ENCODE measurements at regions not wholly inside any gene's neighbourhood (a gene's known extent, or its start where the extent isn't known, plus 50 kb on each side); places are given as distances from the start of the nearest gene placed in this dataset.

- peaks cover 41% of the 10 kb centered on the region for H3K4me1 ChIP-seq (ENCODE audit: control insufficient read depth, insufficient read depth, low read length)
- H3K9ac ChIP-seq (ENCODE audit: low read length) = no peak overlapping the region
- no peaks in the 10 kb centered on the region; the same call in 1 of the 2 replicates for H3K9me3 ChIP-seq (ENCODE audit: control insufficient read depth, insufficient read depth, low read depth, low read length)
- no peaks in the 10 kb centered on the region for H3K36me3 ChIP-seq (ENCODE audit: control insufficient read depth, insufficient read depth, low read length)
- no peaks in the 10 kb centered on the region for H3K27me3 ChIP-seq (ENCODE audit: control insufficient read depth, insufficient read depth, low read length)
- no peak overlapping the region for H3K4me3 ChIP-seq (ENCODE audit: low read depth, low read length)
- peak overlapping the region; percentile 46; the same call in 1 of the 2 replicates for H3K27ac ChIP-seq (ENCODE audit: low read depth, low read length)
Observed at GRCh38 chr2:224211791-224212190, 172.7 kb upstream of the SERPINE2 start.

- Histone ChIP-seq H3K4me3 (ENCODE audit: low read depth, low read length) (no peak overlapping the region), H3K27me3 (ENCODE audit: control insufficient read depth, insufficient read depth, low read length) (no peaks in the 10 kb centered on the region), H3K9ac (ENCODE audit: low read length) (peak overlapping the region; percentile 21), H3K27ac (ENCODE audit: low read depth, low read length) (peak overlapping the region; percentile 46; the same call in 1 of the 2 replicates), H3K4me1 (ENCODE audit: control insufficient read depth, insufficient read depth, low read length) (peaks cover 38% of the 10 kb centered on the region), H3K36me3 (ENCODE audit: control insufficient read depth, insufficient read depth, low read length) (no peaks in the 10 kb centered on the region), H3K9me3 (ENCODE audit: control insufficient read depth, insufficient read depth, low read depth, low read length) (no peaks in the 10 kb centered on the region; the same call in 1 of the 2 replicates)
Observed at GRCh38 chr2:224211181-224211480, 172.0 kb upstream of the SERPINE2 start.

- no peak overlapping the region for H3K9ac ChIP-seq (ENCODE audit: low read length)
- H3K9me3 ChIP-seq (ENCODE audit: control insufficient read depth, insufficient read depth, low read depth, low read length) = no peaks in the 10 kb centered on the region; the same call in 1 of the 2 replicates
- H3K27ac ChIP-seq (ENCODE audit: low read depth, low read length) = peak overlapping the region; percentile 46; the same call in 1 of the 2 replicates
Observed at GRCh38 chr2:224210286-224211180, 171.4 kb upstream of the SERPINE2 start.

GRCh38 chr2:224209555-224210285 is 170.6 kb upstream of the SERPINE2 start:
- H3K36me3 ChIP-seq (ENCODE audit: control insufficient read depth, insufficient read depth, low read length) = no peaks in the 10 kb centered on the region
- no peaks in the 10 kb centered on the region; the same call in 1 of the 2 replicates for H3K9me3 ChIP-seq (ENCODE audit: control insufficient read depth, insufficient read depth, low read depth, low read length)
- H3K4me3 ChIP-seq (ENCODE audit: low read depth, low read length) = no peak overlapping the region
- no peaks in the 10 kb centered on the region for H3K27me3 ChIP-seq (ENCODE audit: control insufficient read depth, insufficient read depth, low read length)
- no peak overlapping the region for H3K27ac ChIP-seq (ENCODE audit: low read depth, low read length)
- H3K4me1 ChIP-seq (ENCODE audit: control insufficient read depth, insufficient read depth, low read length) = peaks cover 27% of the 10 kb centered on the region
- no peak overlapping the region for H3K9ac ChIP-seq (ENCODE audit: low read length)

More at GRCh38 chr2:224210286-224211180, 171.4 kb upstream of the SERPINE2 start:
- peaks cover 35% of the 10 kb centered on the region for H3K4me1 ChIP-seq (ENCODE audit: control insufficient read depth, insufficient read depth, low read length)
- H3K36me3 ChIP-seq (ENCODE audit: control insufficient read depth, insufficient read depth, low read length) = no peaks in the 10 kb centered on the region
- H3K4me3 ChIP-seq (ENCODE audit: low read depth, low read length) = no peak overlapping the region
- no peaks in the 10 kb centered on the region for H3K27me3 ChIP-seq (ENCODE audit: control insufficient read depth, insufficient read depth, low read length)

- Histone ChIP-seq H3K4me3 (ENCODE audit: low read depth, low read length) (no peak overlapping the region), H3K9me3 (ENCODE audit: control insufficient read depth, insufficient read depth, low read depth, low read length) (peaks cover 3% of the 10 kb centered on the region; the same call in 1 of the 2 replicates), H3K9ac (ENCODE audit: low read length) (no peak overlapping the region), H3K27ac (ENCODE audit: low read depth, low read length) (no peak overlapping the region), H3K4me1 (ENCODE audit: control insufficient read depth, insufficient read depth, low read length) (peaks cover 23% of the 10 kb centered on the region), H3K36me3 (ENCODE audit: control insufficient read depth, insufficient read depth, low read length) (no peaks in the 10 kb centered on the region), H3K27me3 (ENCODE audit: control insufficient read depth, insufficient read depth, low read length) (no peaks in the 10 kb centered on the region)
Observed at GRCh38 chr2:224208443-224208842, 169.4 kb upstream of the SERPINE2 start.

- Histone ChIP-seq H3K4me1 (ENCODE audit: control insufficient read depth, insufficient read depth, low read length) (peaks cover 21% of the 10 kb centered on the region), H3K9me3 (ENCODE audit: control insufficient read depth, insufficient read depth, low read depth, low read length) (peaks cover 3% of the 10 kb centered on the region; the same call in 1 of the 2 replicates), H3K36me3 (ENCODE audit: control insufficient read depth, insufficient read depth, low read length) (no peaks in the 10 kb centered on the region), H3K27ac (ENCODE audit: low read depth, low read length) (no peak overlapping the region), H3K9ac (ENCODE audit: low read length) (no peak overlapping the region), H3K4me3 (ENCODE audit: low read depth, low read length) (no peak overlapping the region), H3K27me3 (ENCODE audit: control insufficient read depth, insufficient read depth, low read length) (no peaks in the 10 kb centered on the region)
Observed at GRCh38 chr2:224208007-224208406, 168.9 kb upstream of the SERPINE2 start.

- Histone ChIP-seq H3K27ac (ENCODE audit: low read depth, low read length) (no peak overlapping the region), H3K27me3 (ENCODE audit: control insufficient read depth, insufficient read depth, low read length) (no peaks in the 10 kb centered on the region), H3K4me3 (ENCODE audit: low read depth, low read length) (no peak overlapping the region), H3K36me3 (ENCODE audit: control insufficient read depth, insufficient read depth, low read length) (peaks cover 2% of the 10 kb centered on the region; the same call in 1 of the 2 replicates), H3K9ac (ENCODE audit: low read length) (no peak overlapping the region), H3K9me3 (ENCODE audit: control insufficient read depth, insufficient read depth, low read depth, low read length) (peaks cover 12% of the 10 kb centered on the region), H3K4me1 (ENCODE audit: control insufficient read depth, insufficient read depth, low read length) (peaks cover 18% of the 10 kb centered on the region)
Observed at GRCh38 chr2:224206816-224207215, 167.7 kb upstream of the SERPINE2 start.

GRCh38 chr2:224202281-224202865 is 163.3 kb upstream of the SERPINE2 start:
- Histone ChIP-seq H3K9ac (ENCODE audit: low read length) (no peak overlapping the region), H3K36me3 (ENCODE audit: control insufficient read depth, insufficient read depth, low read length) (peaks cover 2% of the 10 kb centered on the region; the same call in 1 of the 2 replicates), H3K27me3 (ENCODE audit: control insufficient read depth, insufficient read depth, low read length) (no peaks in the 10 kb centered on the region), H3K9me3 (ENCODE audit: control insufficient read depth, insufficient read depth, low read depth, low read length) (peaks cover 18% of the 10 kb centered on the region), H3K4me1 (ENCODE audit: control insufficient read depth, insufficient read depth, low read length) (no peaks in the 10 kb centered on the region), H3K27ac (ENCODE audit: low read depth, low read length) (no peak overlapping the region), H3K4me3 (ENCODE audit: low read depth, low read length) (no peak overlapping the region)

GRCh38 chr2:224198436-224198835 is 159.3 kb upstream of the SERPINE2 start:
- Histone ChIP-seq H3K4me3 (ENCODE audit: low read depth, low read length) (no peak overlapping the region), H3K9ac (ENCODE audit: low read length) (no peak overlapping the region), H3K9me3 (ENCODE audit: control insufficient read depth, insufficient read depth, low read depth, low read length) (peaks cover 42% of the 10 kb centered on the region), H3K36me3 (ENCODE audit: control insufficient read depth, insufficient read depth, low read length) (peaks cover 2% of the 10 kb centered on the region; the same call in 1 of the 2 replicates), H3K27ac (ENCODE audit: low read depth, low read length) (no peak overlapping the region), H3K27me3 (ENCODE audit: control insufficient read depth, insufficient read depth, low read length) (no peaks in the 10 kb centered on the region), H3K4me1 (ENCODE audit: control insufficient read depth, insufficient read depth, low read length) (no peaks in the 10 kb centered on the region)

- Histone ChIP-seq H3K4me1 (ENCODE audit: control insufficient read depth, insufficient read depth, low read length) (no peaks in the 10 kb centered on the region), H3K9ac (ENCODE audit: low read length) (no peak overlapping the region), H3K9me3 (ENCODE audit: control insufficient read depth, insufficient read depth, low read depth, low read length) (peaks cover 49% of the 10 kb centered on the region), H3K27me3 (ENCODE audit: control insufficient read depth, insufficient read depth, low read length) (no peaks in the 10 kb centered on the region), H3K27ac (ENCODE audit: low read depth, low read length) (no peak overlapping the region), H3K36me3 (ENCODE audit: control insufficient read depth, insufficient read depth, low read length) (no peaks in the 10 kb centered on the region; the same call in 1 of the 2 replicates), H3K4me3 (ENCODE audit: low read depth, low read length) (no peak overlapping the region)
Observed at GRCh38 chr2:224196810-224197209, 157.7 kb upstream of the SERPINE2 start.
